Subcutaneous abdominal adipose tissue (tissue), 5 donors: ENCODE measurements at regions not wholly inside any gene's neighbourhood (a gene's known extent, or its start where the extent isn't known, plus 50 kb on each side); places are given as distances from the start of the nearest gene placed in this dataset.
"Not testable (repeated sequence)": the region's sequence is repeated elsewhere in the genome, so short reads cannot be mapped to it uniquely, and the experiment has no call there.

ENCODE experiments used
- H3K27ac ChIP-seq: one replicate; pipeline ENCODE4 v1.7.0; 2013; ENCODE audit warnings: low read depth, mild to moderate bottlenecking, inconsistent platforms, low read length, moderate library complexity
- H3K27me3 ChIP-seq, 5 donors: one replicate each; pipeline ENCODE4 v1.7.0; 2013; ENCODE audit warnings: low read length in 5 of 5, inconsistent platforms in 1 of 5; ENCODE audit not compliant: control insufficient read depth in 5 of 5, insufficient read depth in 4 of 5
- H3K36me3 ChIP-seq, 5 donors: one replicate each; pipeline ENCODE4 v1.7.0; 2013; ENCODE audit warnings: low read length in 5 of 5; ENCODE audit not compliant: control insufficient read depth in 5 of 5, insufficient read depth in 5 of 5
- H3K4me1 ChIP-seq, 5 donors: one replicate each; pipeline ENCODE4 v1.7.0; 2013; ENCODE audit warnings: low read length in 5 of 5, mild to moderate bottlenecking in 3 of 5, moderate library complexity in 1 of 5; ENCODE audit not compliant: control insufficient read depth in 5 of 5, insufficient read depth in 5 of 5
- H3K4me3 ChIP-seq, 5 donors: one replicate each; pipeline ENCODE4 v1.7.0; 2013; ENCODE audit warnings: low read length in 5 of 5, low read depth in 1 of 5
- H3K9ac ChIP-seq, 5 donors: one replicate each; pipeline ENCODE4 v1.7.0; 2013; ENCODE audit warnings: low read length in 5 of 5, mild to moderate bottlenecking in 4 of 5, moderate library complexity in 3 of 5
- H3K9me3 ChIP-seq, 5 donors: one replicate each; pipeline ENCODE4 v1.7.0; 2013; ENCODE audit warnings: low read length in 5 of 5; ENCODE audit not compliant: control insufficient read depth in 5 of 5
- donor health status: healthy.
- donor health status: healthy.
- donor health status: healthy.
- donor health status: healthy.
- donor health status: healthy.

- Histone ChIP-seq H3K4me1 (no peaks in the 10 kb centered on the region), H3K27me3 (no peaks in the 10 kb centered on the region), H3K36me3 (no peaks in the 10 kb centered on the region), H3K9ac (no peak overlapping the region), H3K4me3 (no peak overlapping the region), H3K9me3 (no peaks in the 10 kb centered on the region), H3K27ac (no peak overlapping the region)
These were observed 453.1 kb upstream of the ZP4 start for GRCh38 chr1:238343852-238344251.

- no peak overlapping the region for H3K9ac ChIP-seq
- no peak overlapping the region for H3K4me3 ChIP-seq
- H3K4me1 ChIP-seq: no peaks in the 10 kb centered on the region
- H3K9me3 ChIP-seq: peaks cover 0 to 2% (median 0%) of the 10 kb centered on the region in 5 donors
- no peaks in the 10 kb centered on the region for H3K27me3 ChIP-seq
- no peaks in the 10 kb centered on the region for H3K36me3 ChIP-seq
- H3K27ac ChIP-seq: no peak overlapping the region
These were observed 450.7 kb upstream of the ZP4 start for GRCh38 chr1:238341395-238341794.

GRCh38 chr1:238340989-238341388, 450.3 kb upstream of the ZP4 start:
- Histone ChIP-seq H3K27ac (no peak overlapping the region), H3K4me3 (no peak overlapping the region), H3K9me3 (peaks cover 0 to 2% (median 0%) of the 10 kb centered on the region in 5 donors), H3K36me3 (no peaks in the 10 kb centered on the region), H3K27me3 (no peaks in the 10 kb centered on the region), H3K4me1 (no peaks in the 10 kb centered on the region), H3K9ac (no peak overlapping the region)

GRCh38 chr1:238336531-238336930, 445.8 kb upstream of the ZP4 start:
- Histone ChIP-seq H3K9ac (no peak overlapping the region), H3K9me3 (peaks cover 0 to 2% (median 0%) of the 10 kb centered on the region in 5 donors), H3K27ac (no peak overlapping the region), H3K4me1 (no peaks in the 10 kb centered on the region), H3K4me3 (no peak overlapping the region), H3K36me3 (no peaks in the 10 kb centered on the region), H3K27me3 (no peaks in the 10 kb centered on the region)

- H3K9me3 ChIP-seq: peaks cover 0 to 2% (median 0%) of the 10 kb centered on the region in 5 donors
- H3K9ac ChIP-seq: no peak overlapping the region
- H3K4me3 ChIP-seq: no peak overlapping the region
- no peak overlapping the region for H3K27ac ChIP-seq
- no peaks in the 10 kb centered on the region for H3K36me3 ChIP-seq
- no peaks in the 10 kb centered on the region for H3K27me3 ChIP-seq
- no peaks in the 10 kb centered on the region for H3K4me1 ChIP-seq
These were observed 443.4 kb upstream of the ZP4 start for GRCh38 chr1:238334170-238334569.

GRCh38 chr1:238331557-238331956, 440.8 kb upstream of the ZP4 start:
- Histone ChIP-seq H3K9ac (no peak overlapping the region), H3K27ac (no peak overlapping the region), H3K4me1 (no peaks in the 10 kb centered on the region), H3K4me3 (no peak overlapping the region), H3K27me3 (no peaks in the 10 kb centered on the region), H3K9me3 (peaks cover 0 to 2% (median 0%) of the 10 kb centered on the region in 5 donors), H3K36me3 (no peaks in the 10 kb centered on the region)

- no peaks in the 10 kb centered on the region for H3K9me3 ChIP-seq
- H3K4me1 ChIP-seq: no peaks in the 10 kb centered on the region
- no peaks in the 10 kb centered on the region for H3K36me3 ChIP-seq
- H3K9ac ChIP-seq: no peak overlapping the region
- no peak overlapping the region for H3K27ac ChIP-seq
- H3K4me3 ChIP-seq: no peak overlapping the region
- no peaks in the 10 kb centered on the region for H3K27me3 ChIP-seq
These were observed 438.9 kb upstream of the ZP4 start for GRCh38 chr1:238329671-238330070.

- H3K27me3 ChIP-seq, H3K36me3 ChIP-seq, H3K9ac ChIP-seq, H3K27ac ChIP-seq, H3K4me1 ChIP-seq, H3K4me3 ChIP-seq, H3K9me3 ChIP-seq: not testable (repeated sequence)
These were observed 436.3 kb upstream of the ZP4 start for GRCh38 chr1:238327033-238327432.

- H3K4me3 ChIP-seq, H3K27ac ChIP-seq, H3K9ac ChIP-seq, H3K36me3 ChIP-seq, H3K4me1 ChIP-seq, H3K27me3 ChIP-seq, H3K9me3 ChIP-seq: not testable (repeated sequence)
These were observed 435.8 kb upstream of the ZP4 start for GRCh38 chr1:238326479-238326878.

- Histone ChIP-seq H3K36me3 (no peaks in the 10 kb centered on the region), H3K27ac (no peak overlapping the region), H3K9me3 (no peaks in the 10 kb centered on the region), H3K4me1 (no peaks in the 10 kb centered on the region), H3K9ac (no peak overlapping the region), H3K27me3 (no peaks in the 10 kb centered on the region), H3K4me3 (no peak overlapping the region)
These were observed 433.6 kb upstream of the ZP4 start for GRCh38 chr1:238324211-238324864.

- no peak overlapping the region for H3K4me3 ChIP-seq
- no peaks in the 10 kb centered on the region for H3K36me3 ChIP-seq
- no peaks in the 10 kb centered on the region for H3K27me3 ChIP-seq
- H3K9ac ChIP-seq: no peak overlapping the region
- H3K9me3 ChIP-seq: no peaks in the 10 kb centered on the region
- no peak overlapping the region for H3K27ac ChIP-seq
- no peaks in the 10 kb centered on the region for H3K4me1 ChIP-seq
These were observed 432.8 kb upstream of the ZP4 start for GRCh38 chr1:238323490-238323889.
